Mesenchymal stem cell (in vitro differentiated cells and primary cell): ENCODE measurements at regions not wholly inside any gene's neighbourhood (a gene's known extent, or its start where the extent isn't known, plus 50 kb on each side); places are given as distances from the start of the nearest gene placed in this dataset.
A peak's percentile ranks its signal among the peaks of the same experiment; 100 is the strongest.

Source experiments
- DNase-seq: peaks from one replicate; pipeline ENCODE4 v3.0.0-alpha.2; 2013
- H2AFZ ChIP-seq: one replicate; pipeline ENCODE4 v1.6.1; 2013; ENCODE audit warnings: low read depth, mild to moderate bottlenecking, control low read depth, inconsistent platforms, low read length, moderate library complexity
- H2AK5ac ChIP-seq: 2 replicates; pipeline ENCODE4 v1.6.1; 2013; ENCODE audit warnings: low read length, moderate library complexity, mild to moderate bottlenecking, inconsistent platforms; ENCODE audit not compliant: severe bottlenecking
- H2BK120ac ChIP-seq: one replicate; pipeline ENCODE4 v1.6.1; 2013; ENCODE audit warnings: low read depth, mild to moderate bottlenecking, inconsistent platforms, low read length, moderate library complexity
- H2BK12ac ChIP-seq, 2 experiments: one replicate each; pipeline ENCODE4 v1.6.1; 2013; ENCODE audit warnings: inconsistent platforms in 2 of 2, low read length in 2 of 2, mild to moderate bottlenecking in 2 of 2, moderate library complexity in 2 of 2, control low read depth in 1 of 2
- H2BK15ac ChIP-seq: one replicate; pipeline ENCODE4 v1.6.1; 2013; ENCODE audit warnings: mild to moderate bottlenecking, low read depth, inconsistent platforms; ENCODE audit not compliant: poor library complexity, severe bottlenecking
- H2BK5ac ChIP-seq: 2 replicates; pipeline ENCODE4 v1.6.1; 2013; ENCODE audit warnings: low read depth, mild to moderate bottlenecking, low read length, control low read depth, inconsistent platforms; ENCODE audit not compliant: poor library complexity, severe bottlenecking
- H3K14ac ChIP-seq, 2 experiments: one replicate each; pipeline ENCODE4 v1.6.1; 2013; ENCODE audit warnings: inconsistent platforms in 2 of 2, low read length in 2 of 2, control low read depth in 1 of 2, mild to moderate bottlenecking in 1 of 2, moderate library complexity in 1 of 2
- H3K18ac ChIP-seq, 2 experiments: one replicate each; pipeline ENCODE4 v1.6.1; 2013; ENCODE audit warnings: inconsistent platforms in 2 of 2, low read length in 2 of 2, control low read depth in 1 of 2, low read depth in 1 of 2, mild to moderate bottlenecking in 1 of 2
- H3K23ac ChIP-seq, 2 experiments: one replicate each; pipeline ENCODE4 v1.6.1; 2013; ENCODE audit warnings: inconsistent platforms in 2 of 2, low read length in 2 of 2, mild to moderate bottlenecking in 2 of 2, moderate library complexity in 2 of 2, control low read depth in 1 of 2
- H3K27ac ChIP-seq: 2 replicates; pipeline ENCODE4 v1.5.1; 2013; ENCODE audit warnings: mild to moderate bottlenecking, moderate library complexity, low read length, control low read depth, inconsistent platforms; ENCODE audit not compliant: poor library complexity, severe bottlenecking
- H3K27me3 ChIP-seq, 2 experiments: 2 replicates each; pipeline versions ENCODE4 v1.6.1 to v1.7.0; 2013; ENCODE audit warnings: low read length in 2 of 2, mild to moderate bottlenecking in 2 of 2, moderate library complexity in 2 of 2, control low read depth in 1 of 2, inconsistent platforms in 1 of 2; ENCODE audit not compliant: control insufficient read depth in 1 of 2, insufficient read depth in 1 of 2
- H3K36me3 ChIP-seq, 2 experiments: 2 replicates each; pipeline versions ENCODE4 v1.6.1 to v1.7.0; 2013; ENCODE audit warnings: low read length in 2 of 2, control low read depth in 1 of 2, inconsistent platforms in 1 of 2, low read depth in 1 of 2, mild to moderate bottlenecking in 1 of 2; ENCODE audit not compliant: insufficient read depth in 2 of 2, control insufficient read depth in 1 of 2
- H3K4ac ChIP-seq, 2 experiments: one replicate each; pipeline ENCODE4 v1.6.1; 2013; ENCODE audit warnings: inconsistent platforms in 2 of 2, low read length in 2 of 2, mild to moderate bottlenecking in 2 of 2, moderate library complexity in 2 of 2, control low read depth in 1 of 2, low read depth in 1 of 2
- H3K4me1 ChIP-seq: 2 replicates; pipeline ENCODE4 v1.6.1; 2013; ENCODE audit warnings: low read depth, low read length, control low read depth; ENCODE audit not compliant: control insufficient read depth, insufficient read depth
- H3K4me2 ChIP-seq: 2 replicates; pipeline ENCODE4 v1.6.1; 2013; ENCODE audit warnings: low read length, mild to moderate bottlenecking, inconsistent platforms; ENCODE audit not compliant: poor library complexity, severe bottlenecking
- H3K4me3 ChIP-seq, 2 experiments: 2 replicates each; pipeline versions ENCODE4 v1.5.1 to v1.7.0; 2013; ENCODE audit warnings: low read length in 2 of 2, mild to moderate bottlenecking in 2 of 2, control low read depth in 1 of 2, low read depth in 1 of 2; ENCODE audit not compliant: insufficient read depth in 1 of 2
- H3K79me1 ChIP-seq: replicated peaks from 2 replicates; pipeline ENCODE4 v1.6.1; 2013; ENCODE audit warnings: mild to moderate bottlenecking, control low read depth, low read length, inconsistent platforms; ENCODE audit not compliant: poor library complexity, severe bottlenecking
- H3K9ac ChIP-seq: 2 replicates; pipeline ENCODE4 v1.7.0; 2013; ENCODE audit warnings: mild to moderate bottlenecking, low read length, moderate library complexity
- H3K9me3 ChIP-seq: 2 replicates; pipeline ENCODE4 v1.7.0; 2013; ENCODE audit warnings: mild to moderate bottlenecking, low read length; ENCODE audit not compliant: control insufficient read depth
- H4K8ac ChIP-seq: one replicate; pipeline ENCODE4 v1.6.1; 2013; ENCODE audit warnings: inconsistent platforms, mild to moderate bottlenecking, low read length, moderate library complexity
- H4K91ac ChIP-seq: one replicate; pipeline ENCODE4 v1.6.1; 2013; ENCODE audit warnings: mild to moderate bottlenecking, low read length, inconsistent platforms
- WGBS: methylation state at CpG from one replicate; pipeline ENCODE4 v1.1.7; 2013; ENCODE audit warnings: mixed read lengths; 5-methylcytosine and 5-hydroxymethylcytosine counted together

DNA sequence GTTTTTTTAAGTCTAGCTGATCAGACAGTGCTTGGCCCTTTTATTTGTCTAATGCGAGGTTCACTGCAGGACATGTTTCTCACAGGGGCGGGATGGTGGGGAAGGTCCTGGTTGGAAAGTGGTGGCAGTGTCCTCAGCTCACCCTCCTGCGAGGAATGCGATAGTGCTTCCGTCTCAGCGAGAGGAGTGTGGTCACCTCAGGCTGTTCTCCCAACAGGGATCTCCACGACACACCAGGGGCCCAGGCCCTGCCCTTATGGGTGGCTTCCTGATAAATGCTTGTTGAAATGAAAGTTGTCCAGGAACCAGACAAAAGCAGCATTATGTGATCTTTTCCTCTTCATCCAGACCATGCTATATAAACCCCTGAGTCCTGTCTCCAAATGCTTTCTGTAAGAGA, 70.1 kb downstream of the BOLA3 start:
- Histone ChIP-seq H3K36me3 (peaks cover 7 to 23% of the 10 kb centered on the region in 2 experiments), H3K79me1 (peaks cover 16% of the 10 kb centered on the region), H3K4me1 (peaks cover 8% of the 10 kb centered on the region), H3K14ac (no peak overlapping the region), H2BK15ac (no peak overlapping the region), H2AK5ac (no peak overlapping the region), H2AFZ (no peak overlapping the region), H3K9me3 (no peaks in the 10 kb centered on the region), H4K8ac (no peak overlapping the region), H4K91ac (no peak overlapping the region), H2BK5ac (no peak overlapping the region), H2BK120ac (no peak overlapping the region), H3K4me2 (no peak overlapping the region), H3K9ac (no peak overlapping the region), H3K23ac (no peak overlapping the region), H3K27ac (no peak overlapping the region), H3K27me3 (no peaks in the 10 kb centered on the region), H3K4ac (no peak overlapping the region), H2BK12ac (no peak overlapping the region), H3K18ac (no peak overlapping the region), H3K4me3 (no peak overlapping the region)
- peak; percentile 9 for DNase-seq
- WGBS: 89% methylated on average over 6 of the region's 7 CpGs

DNA sequence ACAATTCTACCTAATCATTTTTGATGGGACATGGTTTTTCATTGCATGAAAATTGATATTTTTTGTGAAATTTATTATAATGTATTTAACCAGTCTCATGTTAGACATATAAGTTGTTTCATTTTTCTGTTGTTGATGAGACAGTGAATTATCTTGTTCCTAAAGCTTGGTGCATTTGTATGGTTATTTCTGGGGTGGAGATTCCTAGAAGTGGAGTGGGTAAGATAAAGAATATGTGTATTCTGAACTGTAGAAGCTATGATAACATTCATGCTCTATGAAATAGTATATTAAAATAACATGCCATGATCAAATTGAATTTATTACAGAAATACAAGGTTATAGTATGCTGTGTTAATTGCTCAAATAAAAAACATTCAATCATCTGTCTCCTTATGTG, 69.2 kb downstream of the BOLA3 start:
- Histone ChIP-seq H2AFZ (no peak overlapping the region), H2BK12ac (no peak overlapping the region), H3K4me3 (no peak overlapping the region), H3K4me1 (peaks cover 8% of the 10 kb centered on the region), H3K23ac (no peak overlapping the region), H3K14ac (no peak overlapping the region), H3K9ac (no peak overlapping the region), H2BK120ac (no peak overlapping the region), H3K9me3 (no peaks in the 10 kb centered on the region), H4K8ac (no peak overlapping the region), H2BK15ac (no peak overlapping the region), H3K4ac (no peak overlapping the region), H3K18ac (no peak overlapping the region), H3K4me2 (no peak overlapping the region), H3K36me3 (peaks cover 7 to 31% of the 10 kb centered on the region in 2 experiments), H3K27ac (no peak overlapping the region), H2BK5ac (no peak overlapping the region), H3K79me1 (peaks cover 13% of the 10 kb centered on the region), H2AK5ac (no peak overlapping the region), H4K91ac (no peak overlapping the region), H3K27me3 (no peaks in the 10 kb centered on the region)
- DNase-seq: no peak

DNA sequence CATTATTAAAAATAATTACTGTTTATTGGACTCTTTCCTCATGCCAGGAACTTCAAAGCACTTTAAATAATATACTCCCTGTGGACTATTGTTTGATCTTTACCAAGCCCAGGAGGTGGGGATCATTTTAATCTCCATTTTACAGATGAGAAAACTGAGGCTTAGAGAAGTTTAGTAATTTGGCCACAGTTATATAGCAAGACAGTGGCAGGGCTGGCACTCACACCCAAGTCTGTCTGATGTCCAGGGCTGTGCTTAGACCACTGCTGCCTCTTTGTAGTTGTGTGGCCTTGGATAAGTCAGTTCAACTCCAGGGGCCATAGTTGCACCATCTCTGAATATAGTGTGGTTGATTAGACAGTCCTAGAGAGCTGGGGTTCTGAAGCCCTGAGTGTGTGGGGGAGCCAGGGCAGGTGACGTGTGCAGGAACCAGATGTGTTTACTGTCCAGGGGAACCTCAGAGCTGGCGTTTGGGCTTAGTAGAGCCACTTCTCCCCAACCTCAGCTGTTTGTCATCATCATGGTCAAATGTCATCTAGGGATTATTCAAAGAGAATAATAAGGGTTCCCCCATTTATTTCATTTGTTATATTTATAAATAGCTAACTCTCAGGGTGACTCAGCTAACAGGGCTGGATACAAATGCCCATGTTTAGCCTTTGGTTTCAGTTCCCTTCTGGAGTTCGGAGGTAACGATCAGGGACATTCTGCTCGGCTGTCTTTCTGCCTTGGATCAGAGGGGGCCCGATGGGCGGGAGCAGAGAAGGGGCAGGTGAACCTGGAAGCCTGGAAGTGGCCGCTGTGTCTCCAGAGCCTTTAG, 68.0 kb downstream of the BOLA3 start:
- no peak overlapping the region for H3K14ac ChIP-seq
- 96% methylated on average over 7 of the region's 8 CpGs for WGBS
- no peak overlapping the region for H2BK12ac ChIP-seq
- no peak overlapping the region for H3K9ac ChIP-seq
- peak overlapping the region; percentile 2 for H4K91ac ChIP-seq
- H3K27ac ChIP-seq: no peak overlapping the region
- no peak overlapping the region for H2BK5ac ChIP-seq
- H3K18ac ChIP-seq: no peak overlapping the region
- peaks cover 8% of the 10 kb centered on the region for H3K4me1 ChIP-seq
- no peak overlapping the region for H2BK15ac ChIP-seq
- H3K79me1 ChIP-seq: peaks cover 12% of the 10 kb centered on the region
- no peak overlapping the region for H3K23ac ChIP-seq
- H3K4ac ChIP-seq: no peak overlapping the region
- H3K27me3 ChIP-seq: no peaks in the 10 kb centered on the region
- peak; percentile 28 for DNase-seq
- H2AFZ ChIP-seq: no peak overlapping the region
- no peaks in the 10 kb centered on the region for H3K9me3 ChIP-seq
- H2BK120ac ChIP-seq: no peak overlapping the region
- H2AK5ac ChIP-seq: no peak overlapping the region
- no peak overlapping the region for H3K4me2 ChIP-seq
- peak overlapping the region in 1 of 2 experiments; percentile 43 for H3K4me3 ChIP-seq
- peaks cover 2 to 34% of the 10 kb centered on the region in 2 experiments for H3K36me3 ChIP-seq
- H4K8ac ChIP-seq: no peak overlapping the region

DNA sequence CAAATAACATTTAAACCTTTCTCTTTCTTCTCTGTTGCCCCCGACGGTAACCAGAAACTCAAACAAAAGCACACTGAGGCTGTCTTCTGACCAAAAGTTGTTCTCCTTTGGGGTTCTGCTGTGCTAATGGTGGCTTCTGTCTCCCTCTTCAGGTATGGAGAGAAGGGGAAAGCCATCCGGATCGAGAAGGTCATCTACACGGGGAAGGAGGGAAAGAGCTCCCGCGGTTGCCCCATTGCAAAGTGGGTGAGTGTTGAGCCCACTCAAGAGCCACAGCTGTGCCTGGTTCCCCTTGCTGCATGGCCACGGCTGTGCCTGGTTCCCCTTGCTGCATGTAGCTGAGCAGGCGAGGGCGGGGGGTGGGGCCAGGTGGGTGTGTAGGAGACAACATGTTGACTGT, 67.4 kb downstream of the BOLA3 start:
- H3K9ac ChIP-seq: no peak overlapping the region
- H3K18ac ChIP-seq: no peak overlapping the region
- H4K91ac ChIP-seq: no peak overlapping the region
- H2AK5ac ChIP-seq: no peak overlapping the region
- no peak overlapping the region for H2BK120ac ChIP-seq
- H2BK12ac ChIP-seq: no peak overlapping the region
- 91% methylated on average over 10 of the region's 10 CpGs for WGBS
- H3K4ac ChIP-seq: no peak overlapping the region
- H3K4me2 ChIP-seq: no peak overlapping the region
- H3K4me1 ChIP-seq: peaks cover 8% of the 10 kb centered on the region
- no peak overlapping the region for H3K14ac ChIP-seq
- H3K79me1 ChIP-seq: peaks cover 12% of the 10 kb centered on the region
- H3K4me3 ChIP-seq: peak overlapping the region in 1 of 2 experiments; percentile 43
- H3K27me3 ChIP-seq: no peaks in the 10 kb centered on the region
- H2BK5ac ChIP-seq: no peak overlapping the region
- no peak overlapping the region for H2AFZ ChIP-seq
- H3K27ac ChIP-seq: no peak overlapping the region
- no peak for DNase-seq
- peaks cover 2 to 35% of the 10 kb centered on the region in 2 experiments for H3K36me3 ChIP-seq
- H2BK15ac ChIP-seq: no peak overlapping the region
- no peak overlapping the region for H4K8ac ChIP-seq
- no peaks in the 10 kb centered on the region for H3K9me3 ChIP-seq
- H3K23ac ChIP-seq: no peak overlapping the region
